Epithelial cell of prostate (primary cell): ENCODE measurements at regions not wholly inside any gene's neighbourhood (a gene's known extent, or its start where the extent isn't known, plus 50 kb on each side); places are given as distances from the start of the nearest gene placed in this dataset.

Experiments used
- DNase-seq: peaks from one replicate; pipeline ENCODE4 v3.0.0-alpha.2; 2011; ENCODE audit warnings: low read depth, low spot score
- H3K27ac ChIP-seq: fragments of 450-650 bp; 2 replicates; pipeline ENCODE4 v1.5.1; 2017; ENCODE audit warnings: mild to moderate bottlenecking

DNA sequence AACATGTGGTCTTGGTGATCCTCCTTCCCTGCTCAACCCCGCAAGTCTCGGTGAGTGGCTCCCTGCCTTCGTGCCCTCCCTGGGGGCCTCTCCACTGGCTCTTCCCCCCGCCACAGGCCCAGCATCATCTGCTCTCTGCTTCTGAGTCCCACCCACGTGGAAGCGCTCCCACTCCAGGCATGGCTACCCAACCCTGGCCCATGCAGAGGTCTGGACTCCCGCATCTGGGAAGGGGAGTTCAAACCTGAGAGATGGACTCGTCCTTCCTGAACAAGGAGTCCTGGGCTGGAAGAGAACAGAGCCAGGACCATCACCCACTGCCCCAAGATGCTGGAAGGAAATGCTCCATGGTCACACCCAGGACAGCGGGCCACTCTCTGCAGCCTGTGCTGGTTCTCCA, 90.8 kb downstream of the DHCR7 start:
- no peak overlapping the region for H3K27ac ChIP-seq
- no peak for DNase-seq

DNA sequence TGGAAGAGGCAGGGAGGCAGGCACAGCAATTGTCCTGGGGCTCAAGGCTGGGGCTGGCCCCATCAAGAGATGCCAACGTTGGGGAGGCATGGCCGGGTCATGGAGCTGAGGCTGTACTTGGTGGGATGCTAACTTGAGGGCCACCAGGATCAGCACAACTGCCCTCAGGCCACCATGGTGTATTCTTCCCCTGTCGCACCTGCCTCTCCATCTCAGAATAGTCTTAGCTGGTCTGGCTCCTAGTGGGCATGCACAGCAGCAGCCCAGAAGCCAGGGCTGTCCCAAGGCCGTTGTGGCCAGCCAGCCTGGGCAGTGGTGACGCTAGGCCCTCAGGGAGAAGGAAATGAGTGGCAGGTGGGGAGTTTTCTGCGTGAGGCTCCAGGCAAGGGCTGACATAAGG, 91.3 kb downstream of the DHCR7 start:
- no peak for DNase-seq
- no peak overlapping the region for H3K27ac ChIP-seq

DNA sequence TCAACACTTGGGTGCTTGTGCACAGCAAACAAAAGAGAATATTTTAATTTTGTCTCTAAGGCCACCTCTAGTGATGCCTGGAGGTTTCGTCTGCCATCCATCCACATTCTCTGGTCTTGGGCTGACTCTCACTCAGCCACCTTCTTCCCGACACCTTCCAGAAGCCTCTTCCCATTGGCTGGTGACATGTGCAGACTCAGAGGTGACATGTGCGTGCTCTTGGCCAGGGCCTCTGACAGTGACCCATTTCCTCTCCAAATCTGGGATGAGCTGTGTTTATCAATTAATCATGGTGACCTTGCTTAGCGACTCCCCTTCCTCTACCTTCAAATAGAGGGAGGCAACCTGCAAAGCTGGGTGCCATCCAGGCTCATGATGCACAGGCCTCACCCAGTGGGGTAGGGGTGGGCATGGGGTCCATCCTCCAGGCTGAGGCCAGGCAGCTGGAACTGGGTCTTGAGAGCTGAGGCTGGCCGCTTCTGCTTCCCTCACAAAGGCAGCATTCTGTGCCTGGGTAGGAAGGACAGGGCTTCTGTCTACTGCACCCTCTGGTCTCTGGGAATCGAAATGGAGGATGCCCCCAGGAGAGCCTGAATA, 91.8 kb downstream of the DHCR7 start:
- H3K27ac ChIP-seq = no peak overlapping the region
- DNase-seq = no peak

DNA sequence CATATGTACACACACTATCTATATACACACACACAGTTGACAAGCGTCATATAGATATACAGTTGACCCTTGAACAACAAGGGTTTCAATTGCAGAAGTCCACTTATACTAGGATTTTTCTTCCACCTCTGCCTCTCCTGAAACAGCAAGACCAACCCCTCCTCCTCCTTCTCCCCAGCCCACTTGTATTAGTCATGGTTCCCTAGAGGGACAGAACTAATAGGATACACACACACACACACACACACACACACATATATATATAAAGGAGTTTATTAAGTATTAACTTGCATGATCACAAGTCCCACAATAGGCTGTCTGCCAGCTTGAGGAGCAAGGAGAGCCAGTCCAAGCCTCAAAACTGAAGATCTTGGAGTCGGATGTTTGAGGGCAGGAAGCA, 92.9 kb downstream of the DHCR7 start:
- DNase-seq = no peak
- H3K27ac ChIP-seq = no peak overlapping the region

DNA sequence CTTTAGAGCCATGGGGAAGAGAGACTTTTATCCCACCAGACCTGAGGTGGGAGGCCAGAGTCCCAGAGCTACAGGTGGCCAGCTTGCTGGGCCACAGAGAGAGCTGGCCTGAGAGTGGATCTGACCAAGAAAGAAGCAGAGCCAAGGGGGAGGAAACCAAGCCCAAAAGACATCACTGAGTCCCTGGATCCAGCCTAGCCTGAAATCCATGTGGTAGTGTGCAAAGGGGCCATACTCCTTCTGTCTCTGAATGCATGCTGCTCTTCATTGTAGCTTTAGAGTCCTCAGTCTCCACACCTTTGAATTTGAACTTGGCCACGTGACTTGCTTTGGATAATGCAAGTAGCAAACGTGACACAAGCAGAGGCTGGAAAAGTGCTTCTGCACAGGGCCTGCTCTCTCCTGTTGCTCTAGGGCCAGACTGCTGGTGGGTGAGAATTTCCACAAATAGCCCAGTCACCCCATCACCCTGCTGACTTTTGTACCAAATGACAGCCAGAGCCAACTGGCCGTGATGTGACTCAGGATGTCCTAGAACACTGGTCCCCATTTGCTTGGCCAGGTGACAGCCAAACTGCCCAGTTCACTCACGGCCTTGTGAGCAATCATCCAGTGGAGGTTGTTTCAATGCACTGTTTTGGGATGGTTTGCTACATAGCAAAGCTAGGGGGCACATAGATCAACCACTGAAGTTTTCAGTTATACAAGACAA, 93.6 kb downstream of the DHCR7 start:
- DNase-seq = no peak
- no peak overlapping the region for H3K27ac ChIP-seq

DNA sequence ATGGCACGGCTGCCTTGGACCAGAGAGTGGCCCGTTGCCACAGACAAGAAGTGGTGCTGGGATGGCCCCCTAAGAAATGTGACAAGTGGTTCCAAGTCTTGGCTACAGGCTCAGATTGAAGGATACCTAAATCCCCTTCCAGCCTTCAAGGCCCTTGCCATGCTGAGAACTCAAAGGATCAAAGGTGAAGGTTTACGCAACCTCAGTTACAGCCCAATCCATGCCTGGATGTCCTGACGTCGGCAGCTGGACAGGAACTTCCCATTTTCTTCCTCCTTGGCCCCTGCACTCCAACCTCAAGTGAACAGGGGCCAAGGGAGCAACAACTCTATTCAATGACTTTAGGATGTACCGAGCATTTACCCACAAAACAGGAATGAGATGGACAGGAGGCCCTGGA, 95.4 kb downstream of the DHCR7 start:
- no peak overlapping the region for H3K27ac ChIP-seq
- DNase-seq = no peak

DNA sequence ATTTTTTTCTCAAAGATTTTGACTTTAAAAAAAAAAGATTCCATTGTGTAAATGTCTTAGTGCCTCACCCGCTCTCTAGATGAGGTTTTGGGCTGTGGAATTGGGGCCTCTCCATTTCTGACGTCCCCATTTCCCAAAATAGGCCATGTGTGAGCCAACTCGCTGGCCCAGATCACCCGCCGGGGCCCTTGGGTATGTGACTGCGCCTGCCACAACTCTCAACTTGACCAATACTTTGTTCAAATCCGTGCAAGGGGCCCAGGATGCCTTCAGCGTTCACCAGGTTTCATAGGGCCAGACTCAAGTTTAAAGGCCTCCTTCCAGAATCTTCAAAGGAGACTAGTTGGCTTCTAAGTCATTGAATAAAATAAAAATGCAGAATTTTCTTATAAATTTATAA, 96.0 kb downstream of the DHCR7 start:
- DNase-seq = no peak
- H3K27ac ChIP-seq = no peak overlapping the region

DNA sequence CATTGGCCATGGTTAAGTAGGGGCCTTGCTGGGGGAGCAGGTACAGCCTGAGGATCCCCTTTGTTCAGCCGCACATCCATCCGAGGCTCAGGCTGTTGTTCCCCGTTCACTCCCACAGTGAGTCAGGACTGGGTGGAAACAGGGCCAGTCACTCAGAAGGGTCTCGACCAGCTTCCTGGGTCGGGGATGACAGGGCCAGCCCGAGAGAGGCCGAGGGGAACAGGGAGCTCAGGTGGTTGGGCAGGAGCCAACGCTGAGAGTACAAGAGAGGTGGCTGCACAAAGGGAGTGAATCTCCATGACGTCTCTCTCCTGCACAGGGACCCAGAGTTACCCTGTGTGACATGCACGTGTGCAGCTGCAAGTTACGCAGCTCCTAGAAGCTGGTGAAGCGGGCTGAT, 97.2 kb upstream of the SHANK2 start:
- no peak overlapping the region for H3K27ac ChIP-seq
- DNase-seq = no peak

DNA sequence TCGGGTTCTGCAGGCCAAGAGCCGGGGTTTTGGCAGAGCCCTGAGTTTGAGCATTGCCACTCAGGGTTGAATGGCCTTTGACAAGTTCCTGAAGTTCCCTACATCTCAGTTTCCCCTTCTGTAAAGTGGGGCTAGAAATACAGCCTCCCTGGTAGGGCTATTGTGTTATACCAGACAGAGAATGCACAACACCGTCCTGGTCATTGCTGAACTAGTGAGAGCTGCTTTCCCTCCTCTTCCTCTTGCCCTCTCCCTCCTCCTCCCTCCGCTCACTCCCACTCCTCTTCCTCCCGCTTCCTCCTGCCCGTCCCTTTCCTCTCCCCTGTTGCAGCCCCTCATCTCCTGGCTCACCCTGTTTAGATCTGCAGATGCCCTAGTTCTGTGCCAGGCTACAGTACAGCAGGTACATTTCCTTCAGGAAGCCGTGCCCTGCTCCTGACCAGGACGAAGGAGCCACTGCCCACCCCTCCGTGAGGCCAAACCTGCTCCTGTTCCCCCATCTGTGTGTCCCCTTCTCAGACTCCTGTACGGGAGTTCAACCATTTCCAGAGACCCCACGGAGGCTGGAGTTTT, 91.5 kb upstream of the SHANK2 start:
- no peak overlapping the region for H3K27ac ChIP-seq
- no peak for DNase-seq

DNA sequence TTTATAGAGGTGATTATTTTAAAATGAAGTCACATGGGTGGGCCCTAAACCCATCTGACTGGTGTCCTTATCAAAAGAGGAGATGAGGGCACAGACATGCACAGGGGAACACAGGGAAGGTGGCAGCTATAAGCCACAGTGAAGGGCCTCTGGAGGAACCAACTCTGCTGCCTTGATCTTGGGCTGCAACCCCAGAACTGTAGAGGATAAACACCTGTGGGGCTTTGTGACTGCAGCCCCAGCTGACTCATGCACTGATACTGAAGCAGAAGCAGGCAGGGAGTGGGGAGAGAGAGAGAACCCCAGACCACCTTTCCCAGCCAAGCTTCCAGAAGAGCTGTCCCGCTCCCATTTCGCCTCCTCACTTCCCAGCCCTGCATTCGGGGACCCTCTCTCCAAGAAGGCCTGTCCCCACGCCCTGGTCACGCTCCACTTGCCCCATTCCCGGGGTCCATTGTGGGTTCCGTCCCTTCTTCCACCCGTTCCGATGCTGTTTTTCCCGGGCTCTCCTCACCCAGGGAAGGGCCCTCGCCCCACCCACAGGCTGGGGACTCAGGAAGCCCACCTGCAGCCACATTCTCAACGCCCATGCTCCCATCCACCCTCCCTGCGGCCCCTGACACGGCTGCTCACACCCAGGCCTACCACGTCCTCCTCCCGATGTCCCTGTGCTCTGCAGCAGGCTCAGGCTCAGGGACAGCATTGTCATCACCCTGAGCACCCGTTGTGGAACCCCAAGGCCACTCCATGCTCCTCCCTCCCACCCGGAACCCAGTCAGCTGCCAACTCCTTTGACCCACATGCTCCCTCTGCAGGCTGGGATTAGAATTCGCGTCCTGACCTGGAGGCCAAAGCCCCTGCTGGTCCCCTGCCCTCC, 90.8 kb upstream of the SHANK2 start:
- no peak for DNase-seq
- H3K27ac ChIP-seq = no peak overlapping the region

DNA sequence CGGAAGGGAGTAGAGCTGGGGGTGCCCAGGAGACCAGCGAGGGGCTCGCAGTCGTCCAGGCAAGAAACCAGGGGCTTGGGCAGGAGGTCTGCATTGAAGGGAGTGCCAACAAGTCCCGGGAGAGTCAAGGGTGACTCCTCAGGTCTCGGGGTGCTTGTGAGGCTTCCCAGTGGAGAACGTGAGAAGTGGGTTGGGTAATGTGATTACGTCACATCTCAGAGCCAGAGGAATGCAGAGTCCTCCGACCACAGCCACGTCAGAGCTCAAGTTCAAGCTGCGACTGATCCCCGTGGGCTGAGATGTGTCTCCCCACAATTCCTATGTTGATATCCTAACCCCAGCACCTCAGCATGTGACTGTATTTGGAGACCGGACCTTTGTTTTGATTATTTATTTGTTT, 89.7 kb upstream of the SHANK2 start:
- DNase-seq = peak; percentile 20
- H3K27ac ChIP-seq = no peak overlapping the region

DNA sequence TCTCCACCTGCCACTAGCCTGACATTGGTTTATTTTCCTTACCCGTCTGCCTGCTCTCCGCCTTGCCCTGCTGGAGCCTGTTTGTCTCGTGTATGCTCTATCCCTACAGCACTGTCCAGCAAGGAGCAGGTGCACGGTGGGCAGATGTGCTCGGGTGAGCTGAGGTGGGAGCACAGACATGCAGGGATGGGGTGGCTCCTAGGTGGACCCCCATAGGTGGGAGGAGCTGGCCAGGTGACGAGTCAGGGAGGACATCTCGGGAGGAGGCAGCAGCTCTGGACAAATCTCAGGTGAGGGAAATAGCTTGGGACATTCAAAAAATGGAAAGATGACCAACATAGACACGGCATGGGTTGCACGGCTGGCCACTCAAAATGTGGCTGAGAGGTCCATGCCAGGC, 89.2 kb upstream of the SHANK2 start:
- DNase-seq = no peak
- no peak overlapping the region for H3K27ac ChIP-seq

DNA sequence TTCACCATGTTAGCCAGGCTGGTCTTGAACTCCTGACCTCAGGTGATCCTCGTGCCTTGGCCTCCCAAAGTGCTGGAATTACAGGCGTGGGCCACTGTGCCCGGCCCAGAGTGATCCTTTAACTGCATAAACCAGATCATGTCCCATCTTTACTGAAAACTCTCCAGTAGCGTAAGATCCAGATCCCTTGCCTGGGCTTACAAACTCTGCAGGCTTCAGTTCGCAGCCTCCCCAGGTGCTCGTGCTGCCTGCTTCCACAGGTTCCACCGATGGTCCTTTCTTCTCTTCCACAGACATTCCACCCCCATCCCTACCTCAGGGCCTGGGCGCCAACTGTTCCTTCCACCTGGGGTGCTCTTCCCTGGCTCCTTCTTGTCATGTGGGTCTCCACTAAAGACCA, 88.8 kb upstream of the SHANK2 start:
- no peak for DNase-seq
- H3K27ac ChIP-seq = no peak overlapping the region

DNA sequence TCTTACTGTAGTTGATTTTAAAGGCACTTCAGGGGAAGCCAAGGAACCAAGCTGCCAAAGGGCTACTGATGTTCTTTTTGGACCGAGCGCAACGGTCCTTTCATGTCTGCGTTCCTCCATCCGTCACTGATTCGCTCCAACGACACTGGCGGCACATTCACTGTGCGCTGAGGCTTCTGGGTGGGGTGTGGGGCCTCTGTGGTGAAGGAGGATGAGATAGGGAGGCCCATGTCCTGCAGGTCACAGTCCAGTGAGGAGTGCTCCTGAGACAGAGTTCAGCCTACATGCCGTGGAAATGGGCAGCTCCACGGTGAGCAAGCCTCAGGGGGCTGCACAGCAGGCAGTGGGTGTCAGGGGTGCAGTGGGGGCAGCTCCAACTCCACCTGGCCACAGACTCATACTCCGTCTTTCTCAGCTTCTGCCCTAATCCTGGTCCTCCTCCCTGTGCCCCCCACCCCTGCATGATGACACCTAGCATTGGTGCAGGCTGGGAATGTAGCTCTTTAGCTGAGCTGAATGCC, 87.8 kb upstream of the SHANK2 start:
- H3K27ac ChIP-seq = no peak overlapping the region
- DNase-seq = no peak

DNA sequence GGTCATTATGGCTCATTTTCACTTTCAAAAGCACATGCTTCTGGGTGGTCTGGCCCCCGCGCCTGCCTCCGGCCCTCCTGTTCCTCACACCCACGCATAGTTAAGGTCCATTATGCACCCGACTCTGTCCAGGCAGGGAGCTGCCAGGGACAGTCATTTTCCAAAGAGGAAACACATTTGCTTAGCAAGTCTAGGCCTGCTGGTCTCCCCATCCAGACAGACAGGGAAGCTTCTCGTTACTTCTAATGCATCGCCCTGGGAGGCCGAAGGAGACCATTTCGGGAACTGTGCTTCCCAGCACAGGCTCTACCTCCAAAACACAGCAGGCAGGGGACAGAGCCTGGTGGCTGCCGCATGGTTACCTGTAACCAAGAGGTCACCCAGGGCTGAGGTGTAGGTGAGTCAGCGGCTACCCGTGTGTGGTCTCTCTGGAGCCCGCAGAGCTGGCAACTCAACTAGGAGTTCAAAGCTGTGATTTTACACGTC, 87.1 kb upstream of the SHANK2 start:
- no peak overlapping the region for H3K27ac ChIP-seq
- DNase-seq = peak; percentile 26

DNA sequence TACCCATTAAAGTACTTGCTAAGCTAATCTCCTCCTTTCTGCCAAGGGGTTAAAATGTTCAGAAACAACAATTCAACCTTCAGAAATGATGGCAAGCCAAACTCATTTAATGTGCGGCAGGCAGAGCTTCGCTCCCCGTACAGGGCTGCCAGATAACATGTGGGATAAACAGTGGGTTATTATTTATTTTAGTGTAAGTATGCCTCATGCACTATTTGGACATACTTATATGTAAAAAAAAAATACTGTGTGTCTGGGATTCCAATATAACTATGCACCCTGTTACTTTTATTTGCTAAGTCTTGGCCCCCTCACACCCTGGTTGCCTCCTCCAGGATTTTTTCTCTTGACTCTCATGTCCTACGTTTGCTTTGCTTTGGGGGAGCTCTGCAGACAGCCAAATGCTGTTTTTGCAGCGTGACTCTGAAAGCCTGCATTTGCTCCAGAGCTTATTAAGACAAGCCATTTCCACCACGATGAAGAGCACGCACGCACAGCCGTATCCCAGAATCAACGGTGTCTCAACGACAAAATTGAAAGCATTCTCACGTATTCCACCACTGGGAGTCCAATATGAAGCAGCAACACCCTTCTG, 86.5 kb upstream of the SHANK2 start:
- no peak overlapping the region for H3K27ac ChIP-seq
- DNase-seq = no peak

DNA sequence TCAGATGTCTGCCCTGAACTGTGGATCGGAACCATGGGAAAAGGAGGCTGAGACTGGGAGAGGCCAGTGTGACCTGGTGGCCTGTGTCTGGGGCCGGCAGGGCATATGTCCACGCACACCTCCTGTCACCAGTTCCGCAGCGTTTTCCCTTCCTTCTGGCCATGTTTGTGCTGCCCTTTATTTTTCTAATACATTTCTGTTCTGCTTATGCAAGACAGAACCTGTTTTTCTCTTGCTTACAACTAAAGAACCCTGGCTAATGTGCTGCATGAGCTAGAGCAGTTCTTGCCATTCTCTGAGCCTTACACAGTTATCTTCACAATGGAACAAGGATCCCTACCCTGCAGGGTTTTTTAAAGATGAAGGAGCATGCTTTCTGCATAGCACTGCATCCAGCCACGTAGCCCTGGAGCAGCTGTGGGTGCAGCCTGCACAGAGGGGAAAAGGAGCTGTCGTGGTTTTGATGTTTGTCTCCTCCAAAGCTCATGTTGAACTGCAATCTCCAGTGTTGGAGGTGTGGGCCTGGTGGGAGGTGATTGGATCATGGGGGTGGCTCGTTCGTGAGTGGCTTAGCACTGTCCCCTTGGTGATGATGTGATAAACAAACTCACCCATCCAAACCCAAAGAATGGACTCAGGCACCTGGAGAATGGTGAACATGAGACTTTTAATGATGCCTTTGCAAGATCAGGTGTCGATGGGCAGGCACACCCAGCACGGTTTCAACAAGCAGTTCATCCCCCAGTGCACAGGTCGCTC, 84.8 kb upstream of the SHANK2 start:
- no peak overlapping the region for H3K27ac ChIP-seq
- DNase-seq = no peak

DNA sequence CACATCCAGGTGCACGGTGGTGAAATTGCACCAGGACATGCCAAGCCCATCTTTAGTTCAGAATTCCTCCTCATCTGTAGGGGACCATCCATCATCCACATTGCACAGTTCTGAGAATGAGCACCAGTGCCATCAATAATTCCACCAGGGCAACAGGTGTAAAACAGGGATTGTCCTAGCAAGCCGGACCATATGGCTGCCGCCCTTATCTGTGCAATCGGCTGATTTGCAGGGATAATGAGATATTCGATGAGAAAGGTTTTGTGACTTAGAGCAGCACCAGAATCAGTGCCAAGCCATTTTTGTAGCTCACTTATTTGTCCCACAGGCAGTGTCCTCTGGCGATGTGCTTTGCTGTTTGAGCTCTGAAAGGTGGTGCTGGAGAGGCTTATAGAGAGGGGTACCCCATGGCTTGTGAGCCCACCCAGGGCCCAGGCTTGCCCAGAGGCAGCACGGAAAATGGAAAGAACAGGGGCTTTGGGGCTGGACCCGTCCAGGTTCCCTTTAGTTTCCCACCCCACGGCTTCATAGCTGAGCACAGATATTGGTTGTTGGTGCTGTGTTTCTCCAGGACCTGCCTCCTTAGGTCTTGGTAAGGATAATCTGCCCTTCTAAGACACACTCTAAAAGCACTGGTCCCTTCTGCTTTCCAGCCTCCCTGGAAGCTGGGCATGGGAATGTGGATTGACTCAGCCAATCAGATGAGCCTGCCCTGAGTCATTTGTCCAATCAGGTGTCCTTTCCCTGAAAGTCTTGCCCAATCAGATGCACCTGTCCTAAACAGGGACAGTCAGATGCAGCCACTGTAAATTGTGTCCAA, 84.0 kb upstream of the SHANK2 start:
- no peak overlapping the region for H3K27ac ChIP-seq
- no peak for DNase-seq

DNA sequence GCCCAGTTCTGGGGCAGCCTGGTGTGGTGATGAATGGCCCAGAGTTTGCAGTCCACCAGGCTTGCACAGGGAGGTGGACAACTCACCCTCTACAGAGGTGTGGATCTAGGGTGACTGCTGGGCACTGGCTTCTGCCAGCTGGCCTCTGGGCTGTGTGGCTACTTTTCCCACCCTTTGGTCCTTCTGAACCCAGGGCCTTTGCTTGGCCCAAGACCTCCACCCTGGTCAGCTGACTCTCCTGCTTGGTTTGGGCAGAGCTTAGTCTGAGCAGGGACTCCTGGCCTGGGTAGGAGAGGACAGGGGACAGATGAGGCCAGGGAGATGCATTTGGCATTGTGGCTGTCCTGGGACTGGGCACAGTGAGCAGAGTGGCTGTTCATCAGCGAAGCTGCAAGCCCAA, 83.0 kb upstream of the SHANK2 start:
- no peak overlapping the region for H3K27ac ChIP-seq
- no peak for DNase-seq
